ENCODE measurements at regions not wholly inside any gene's neighbourhood (a gene's known extent, or its start where the extent isn't known, plus 50 kb on each side); places are given as distances from the start of the nearest gene placed in this dataset.

GRCh38 chr12:39240587-39240986 is 202.3 kb downstream of the KIF21A start:
- no peak for DNase-seq

GRCh38 chr12:39239490-39240486 is 203.1 kb downstream of the KIF21A start:
- DNase-seq: no peak

DNA sequence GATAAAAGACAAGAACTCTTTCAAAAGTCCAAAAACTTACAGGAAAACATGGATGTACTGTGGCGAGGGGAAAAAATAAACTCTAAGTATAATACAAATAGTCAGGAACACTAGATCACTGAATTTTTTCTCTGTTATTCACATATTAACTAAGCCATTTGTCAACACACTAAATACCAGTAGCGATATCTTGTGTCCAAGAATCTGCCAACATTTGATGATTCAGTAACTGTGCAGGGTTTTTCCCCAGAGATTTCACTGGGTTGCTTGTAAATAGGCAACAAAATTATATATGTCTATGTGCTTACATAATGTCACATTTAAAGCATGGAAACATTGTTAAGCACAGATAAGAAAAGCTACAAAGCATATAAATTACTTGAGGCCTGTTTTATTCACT is 205.9 kb downstream of the KIF21A start:
- no peak for DNase-seq

GRCh38 chr12:39235990-39236767 is 206.7 kb downstream of the KIF21A start:
- no peak for DNase-seq

DNA sequence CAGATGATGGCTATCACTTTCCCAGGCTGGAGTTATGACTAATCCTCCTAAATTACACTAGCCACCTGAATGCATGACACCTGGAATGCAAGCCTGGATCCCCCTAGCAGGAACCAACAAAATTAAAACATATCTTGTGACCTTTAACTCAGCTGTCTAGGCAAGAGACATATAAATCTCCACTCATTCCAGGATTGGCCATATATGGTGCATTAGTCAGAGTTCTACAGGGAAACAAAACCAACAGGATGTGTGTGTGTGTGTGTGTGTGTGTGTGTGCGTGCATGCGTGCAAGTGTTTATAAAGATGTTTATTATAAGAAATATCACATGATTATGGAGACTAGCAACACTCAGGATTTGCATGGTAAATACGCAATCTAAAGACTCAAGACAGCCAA is 212.8 kb downstream of the KIF21A start:
- DNase-seq: no peak

- no peak for DNase-seq
These were observed 215.7 kb downstream of the KIF21A start for GRCh38 chr12:39227218-39227617.

DNA sequence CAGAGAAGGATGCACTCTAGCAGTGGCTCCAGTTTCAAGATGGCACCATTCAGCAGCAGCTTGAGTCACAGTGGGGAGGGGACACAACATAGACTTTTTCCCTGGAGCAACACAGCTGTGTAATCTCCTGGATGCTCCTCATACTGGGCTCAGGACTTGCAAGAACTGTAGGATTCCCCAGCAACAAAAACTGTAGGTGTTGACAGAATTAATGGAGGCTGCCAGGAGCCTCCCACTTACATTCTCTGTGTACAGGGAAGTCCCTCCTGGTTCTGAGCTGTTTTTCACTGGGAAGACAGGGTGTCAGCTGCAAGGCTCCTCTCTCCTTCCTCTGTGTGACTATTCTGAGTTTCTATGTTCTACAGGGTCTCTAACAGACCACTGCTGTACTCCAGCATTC is 217.9 kb downstream of the KIF21A start:
- no peak for DNase-seq

- DNase-seq: no peak
These were observed 237.0 kb downstream of the KIF21A start for GRCh38 chr12:39205969-39206368.

DNA sequence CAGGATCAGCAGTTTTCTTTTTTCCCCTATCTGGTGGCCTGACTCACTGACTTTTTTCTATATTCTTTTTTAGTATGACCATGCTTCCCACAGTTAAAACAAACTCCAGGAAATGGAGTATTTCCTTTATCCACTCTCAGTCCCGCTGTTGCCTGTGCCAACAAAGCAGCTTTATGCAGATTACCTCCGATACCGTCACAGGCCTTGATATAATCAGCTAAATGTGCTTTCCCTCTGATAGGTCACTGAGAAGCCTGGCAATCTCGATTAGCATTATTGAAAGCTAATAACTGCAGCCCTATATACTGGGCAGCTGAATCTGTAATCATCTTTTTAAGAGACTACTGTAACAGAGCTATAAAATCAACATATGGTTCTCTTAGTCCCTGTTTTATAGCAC is 243.6 kb downstream of the KIF21A start:
- DNase-seq: no peak

DNA sequence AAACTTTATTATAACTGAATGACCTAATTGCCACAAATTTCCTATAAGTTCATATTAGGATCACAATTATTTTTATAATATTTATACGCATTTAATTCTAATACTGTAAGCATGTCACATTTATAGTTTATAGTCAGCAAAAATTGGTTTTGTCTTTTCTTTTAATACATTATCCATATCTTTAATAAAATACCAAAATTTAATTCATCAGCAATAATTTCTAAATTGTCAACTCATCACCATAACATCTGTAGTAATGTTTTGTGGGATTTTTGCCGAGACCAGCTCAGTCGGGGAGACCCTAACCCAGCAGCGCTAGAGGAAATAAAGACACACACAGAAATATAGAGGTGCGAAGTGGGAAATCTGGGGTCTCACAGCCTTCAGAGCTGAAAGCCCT is 254.2 kb downstream of the KIF21A start:
- no peak for DNase-seq

GRCh38 chr12:39186744-39187143 is 256.2 kb downstream of the KIF21A start:
- DNase-seq: no peak

- no peak for DNase-seq
These were observed 264.1 kb downstream of the KIF21A start for GRCh38 chr12:39178837-39179236.

DNA sequence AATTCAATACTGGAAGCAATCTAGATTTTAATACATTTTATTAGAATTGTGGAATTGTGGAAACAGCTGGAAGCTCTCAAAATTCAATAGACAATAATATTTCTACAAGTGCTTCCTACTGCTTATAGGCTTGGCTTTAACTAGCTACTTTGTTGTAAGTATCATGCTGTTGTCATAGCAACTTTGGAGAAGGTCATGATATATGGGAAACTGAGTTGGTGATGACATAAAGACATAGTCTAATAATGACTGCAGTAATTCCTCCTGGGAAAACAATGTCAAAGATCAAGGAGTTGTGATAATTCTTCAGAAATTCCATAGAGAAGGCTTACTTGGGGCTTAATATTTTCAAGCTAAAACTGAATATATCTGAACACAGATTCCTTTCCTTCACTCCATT is 266.6 kb downstream of the KIF21A start:
- DNase-seq: no peak

GRCh38 chr12:39173726-39174125 is 268.3 kb upstream of the CPNE8 start:
- DNase-seq: no peak

DNA sequence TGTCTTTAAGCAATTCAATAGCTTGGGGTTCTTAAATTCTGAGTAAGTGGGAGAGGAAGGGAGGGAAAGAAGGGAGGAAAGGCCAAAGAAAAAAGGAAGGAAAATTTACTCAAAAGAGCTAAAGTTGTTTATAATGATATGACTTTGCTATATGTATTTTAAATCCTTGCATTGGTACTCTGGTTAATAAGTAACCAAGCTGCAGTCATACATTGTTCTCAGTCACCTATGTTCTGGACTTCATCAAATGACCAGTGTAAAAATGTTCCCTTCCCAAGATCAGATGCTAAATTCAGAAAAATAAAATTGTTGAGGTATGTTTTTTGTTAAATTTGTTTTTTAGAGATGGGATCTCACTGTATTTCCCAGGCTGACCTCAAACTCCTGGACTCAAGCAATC is 259.9 kb upstream of the CPNE8 start:
- DNase-seq: no peak

DNA sequence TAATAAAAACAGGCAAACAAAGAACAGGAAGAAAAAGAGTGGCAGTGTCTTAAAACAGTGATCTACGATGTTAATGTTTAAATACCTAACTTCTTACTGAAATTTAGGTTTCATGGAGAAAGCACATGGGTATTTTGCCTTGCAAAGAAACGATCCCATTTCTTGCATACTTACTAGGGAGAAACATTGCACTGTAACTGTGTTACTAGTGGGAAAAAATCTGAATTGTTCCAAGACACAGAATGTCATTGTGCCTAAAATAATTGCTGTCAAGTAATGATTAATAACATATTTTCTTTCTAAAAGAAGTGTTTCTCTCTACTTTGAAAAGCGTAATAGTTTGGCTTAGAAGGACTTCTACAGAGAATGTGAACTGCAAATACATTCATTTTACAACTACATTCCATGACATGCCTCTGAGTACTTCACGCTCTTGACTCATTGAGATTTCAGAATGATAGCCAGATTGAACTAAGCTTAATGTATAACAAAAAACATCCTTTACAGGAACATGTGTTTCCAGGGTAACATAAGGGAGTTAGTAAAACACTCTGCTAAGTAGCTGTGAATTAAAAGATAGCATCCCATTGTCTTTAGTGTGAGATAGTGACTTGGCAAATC is 256.2 kb upstream of the CPNE8 start:
- DNase-seq: no peak

- DNase-seq: no peak
These were observed 252.4 kb upstream of the CPNE8 start for GRCh38 chr12:39157696-39158342.

GRCh38 chr12:39145175-39145999 is 240.0 kb upstream of the CPNE8 start:
- DNase-seq: peak; percentile 82

DNA sequence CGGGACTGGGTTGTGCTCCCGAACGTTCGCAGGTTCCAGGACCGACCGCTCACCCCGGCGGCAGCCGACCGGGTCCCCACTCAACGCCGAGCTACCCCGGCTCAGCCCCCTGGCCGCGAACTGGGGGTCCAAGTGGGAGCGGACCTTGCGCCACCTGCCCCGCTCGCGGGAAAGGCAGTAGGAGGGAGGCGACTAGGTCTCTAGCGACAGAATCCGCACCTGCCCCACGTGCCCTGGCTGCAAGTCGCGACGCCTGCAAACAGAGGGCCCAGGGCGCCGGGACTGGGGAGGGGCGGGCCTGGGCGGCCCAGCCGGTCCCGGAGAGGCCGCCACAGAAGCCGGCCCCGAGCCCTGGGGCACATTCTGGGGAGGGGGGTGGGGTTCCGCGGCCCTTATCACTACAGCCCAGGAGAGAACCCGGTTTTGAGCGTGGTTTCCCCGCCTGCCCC is 239.2 kb upstream of the CPNE8 start:
- no peak for DNase-seq

GRCh38 chr12:39138268-39138667 is 232.9 kb upstream of the CPNE8 start:
- DNase-seq: no peak

DNA sequence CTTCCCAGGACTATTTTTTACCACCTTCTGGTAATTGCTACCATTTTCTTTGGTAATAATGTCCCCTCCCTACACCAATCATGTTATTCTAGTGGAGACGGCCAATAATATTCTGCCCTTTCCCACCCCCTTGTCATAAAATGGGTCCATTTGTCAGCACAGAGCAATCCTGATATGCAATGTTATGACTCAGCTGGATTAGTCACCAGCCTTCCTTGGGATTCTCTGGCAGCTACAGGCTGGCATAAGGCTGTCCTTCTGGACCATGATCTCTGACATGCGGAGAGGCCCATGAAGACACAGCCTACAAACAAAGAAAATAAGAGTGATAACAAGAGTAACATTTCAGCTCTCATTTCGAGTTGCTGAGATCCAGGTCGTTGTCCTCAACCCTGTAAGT is 222.0 kb upstream of the CPNE8 start:
- DNase-seq: no peak

- DNase-seq: no peak
These were observed 220.2 kb upstream of the CPNE8 start for GRCh38 chr12:39125566-39125965.

Data from femur (tissue), 1 donor.